ENCODE measurements at regions not wholly inside any gene's neighbourhood (a gene's known extent, or its start where the extent isn't known, plus 50 kb on each side); places are given as distances from the start of the nearest gene placed in this dataset.
"Not testable (repeated sequence)": the region's sequence is repeated elsewhere in the genome, so short reads cannot be mapped to it uniquely, and the experiment has no call there.

GRCh38 chrX:74220277-74220676, 83.7 kb upstream of the ZCCHC13 start:
- H3K9me3 Mint-ChIP-seq, result no peaks in the 10 kb centered on the region
- H3K27ac Mint-ChIP-seq, result peak overlapping the region; percentile 5
- intact Hi-C loops (cut with micrococcal nuclease), result no loop called here
- peaks cover 5% of the 10 kb centered on the region for H3K4me1 Mint-ChIP-seq (ENCODE audit: low read depth)
- H3K36me3 Mint-ChIP-seq (ENCODE audit: low read depth), result peaks cover 22% of the 10 kb centered on the region
- H3K4me3 Mint-ChIP-seq, result no peak overlapping the region
- no peak for DNase-seq (ENCODE audit: low spot score)
- no peaks in the 10 kb centered on the region for H3K27me3 Mint-ChIP-seq (ENCODE audit: insufficient read depth)

GRCh38 chrX:74218895-74219294, 85.1 kb upstream of the ZCCHC13 start:
- peaks cover 36% of the 10 kb centered on the region for H3K36me3 Mint-ChIP-seq (ENCODE audit: low read depth)

GRCh38 chrX:74216421-74216820, 87.6 kb upstream of the ZCCHC13 start:
- DNase-seq (ENCODE audit: low spot score), result no peak
- Mint-ChIP-seq H3K27me3 (ENCODE audit: insufficient read depth) (no peaks in the 10 kb centered on the region), H3K27ac (peak overlapping the region; percentile 29), H3K9me3 (no peaks in the 10 kb centered on the region), H3K4me1 (ENCODE audit: low read depth) (peaks cover 5% of the 10 kb centered on the region), H3K36me3 (ENCODE audit: low read depth) (peaks cover 41% of the 10 kb centered on the region), H3K4me3 (no peak overlapping the region)
- intact Hi-C loops (cut with micrococcal nuclease), result no loop called here

More at GRCh38 chrX:74218895-74219294, 85.1 kb upstream of the ZCCHC13 start:
- no peak overlapping the region for H3K27ac Mint-ChIP-seq
- H3K4me3 Mint-ChIP-seq, result no peak overlapping the region
- intact Hi-C loops (cut with micrococcal nuclease), result no loop called here
- no peak for DNase-seq (ENCODE audit: low spot score)
- no peaks in the 10 kb centered on the region for H3K27me3 Mint-ChIP-seq (ENCODE audit: insufficient read depth)
- peaks cover 5% of the 10 kb centered on the region for H3K4me1 Mint-ChIP-seq (ENCODE audit: low read depth)
- H3K9me3 Mint-ChIP-seq, result no peaks in the 10 kb centered on the region

DNA sequence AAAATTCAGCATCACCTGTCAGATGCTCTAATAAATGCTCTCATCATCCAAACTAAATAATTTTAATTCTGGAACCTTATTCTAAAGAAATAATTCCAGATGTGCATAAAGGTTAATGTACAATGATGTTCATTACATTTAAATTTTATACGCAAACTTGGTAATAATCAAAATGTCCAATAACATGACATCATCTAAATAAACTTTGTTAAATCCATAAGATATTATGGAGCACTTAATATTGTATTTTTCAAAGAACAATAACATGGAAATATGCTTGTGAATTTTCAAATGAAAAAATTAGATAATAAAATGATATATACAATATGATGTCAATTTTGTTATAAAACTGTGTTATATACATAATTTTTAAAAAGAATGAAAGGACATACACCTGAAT, 92.1 kb upstream of the ZCCHC13 start:
- DNase-seq (ENCODE audit: low spot score), result no peak
- Mint-ChIP-seq H3K9me3 (no peaks in the 10 kb centered on the region), H3K36me3 (ENCODE audit: low read depth) (peaks cover 37% of the 10 kb centered on the region), H3K27me3 (ENCODE audit: insufficient read depth) (no peaks in the 10 kb centered on the region), H3K27ac (no peak overlapping the region), H3K4me3 (no peak overlapping the region), H3K4me1 (ENCODE audit: low read depth) (no peaks in the 10 kb centered on the region)
- intact Hi-C loops (cut with micrococcal nuclease), result no loop called here

DNA sequence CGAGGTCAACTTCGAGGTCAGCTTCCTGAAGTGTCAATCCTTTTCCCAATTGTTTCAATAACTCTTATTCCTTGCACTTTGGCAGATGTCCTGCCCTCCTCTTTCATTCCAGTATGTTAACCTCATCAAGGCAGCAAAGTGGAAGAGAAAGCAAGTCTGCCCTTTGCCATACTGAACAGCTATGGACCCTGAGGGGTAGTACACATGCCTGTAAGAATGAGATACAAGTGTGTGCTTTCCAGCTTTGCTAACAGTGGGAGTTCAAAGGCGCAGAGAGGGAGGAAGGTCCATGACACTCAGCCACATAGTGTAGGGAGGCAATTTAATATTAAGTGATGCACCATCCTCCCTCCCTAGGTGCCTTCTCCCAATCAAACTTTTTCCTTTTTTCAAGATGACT, 96.4 kb upstream of the ZCCHC13 start:
- intact Hi-C loops (cut with micrococcal nuclease), result no loop called here

GRCh38 chrX:74195605-74196004, 108.4 kb upstream of the ZCCHC13 start:
- Mint-ChIP-seq H3K9me3 (no peaks in the 10 kb centered on the region), H3K27ac (no peak overlapping the region), H3K4me1 (ENCODE audit: low read depth) (no peaks in the 10 kb centered on the region), H3K36me3 (ENCODE audit: low read depth) (no peaks in the 10 kb centered on the region), H3K27me3 (ENCODE audit: insufficient read depth) (no peaks in the 10 kb centered on the region), H3K4me3 (no peak overlapping the region)
- intact Hi-C loops (cut with micrococcal nuclease), result no loop called here
- DNase-seq (ENCODE audit: low spot score), result no peak

More for the DNA sequence above, 96.4 kb upstream of the ZCCHC13 start:
- Mint-ChIP-seq H3K9me3 (no peaks in the 10 kb centered on the region), H3K36me3 (ENCODE audit: low read depth) (peaks cover 12% of the 10 kb centered on the region), H3K4me3 (no peak overlapping the region), H3K27me3 (ENCODE audit: insufficient read depth) (no peaks in the 10 kb centered on the region), H3K27ac (no peak overlapping the region), H3K4me1 (ENCODE audit: low read depth) (no peaks in the 10 kb centered on the region)
- DNase-seq (ENCODE audit: low spot score), result no peak

GRCh38 chrX:74195120-74195519, 108.9 kb upstream of the ZCCHC13 start:
- H3K4me1 Mint-ChIP-seq (ENCODE audit: low read depth), result no peaks in the 10 kb centered on the region
- no peak for DNase-seq (ENCODE audit: low spot score)
- no peaks in the 10 kb centered on the region for H3K27me3 Mint-ChIP-seq (ENCODE audit: insufficient read depth)
- no peak overlapping the region for H3K27ac Mint-ChIP-seq
- intact Hi-C loops (cut with micrococcal nuclease), result no loop called here
- no peaks in the 10 kb centered on the region for H3K36me3 Mint-ChIP-seq (ENCODE audit: low read depth)
- H3K9me3 Mint-ChIP-seq, result no peaks in the 10 kb centered on the region
- no peak overlapping the region for H3K4me3 Mint-ChIP-seq

DNA sequence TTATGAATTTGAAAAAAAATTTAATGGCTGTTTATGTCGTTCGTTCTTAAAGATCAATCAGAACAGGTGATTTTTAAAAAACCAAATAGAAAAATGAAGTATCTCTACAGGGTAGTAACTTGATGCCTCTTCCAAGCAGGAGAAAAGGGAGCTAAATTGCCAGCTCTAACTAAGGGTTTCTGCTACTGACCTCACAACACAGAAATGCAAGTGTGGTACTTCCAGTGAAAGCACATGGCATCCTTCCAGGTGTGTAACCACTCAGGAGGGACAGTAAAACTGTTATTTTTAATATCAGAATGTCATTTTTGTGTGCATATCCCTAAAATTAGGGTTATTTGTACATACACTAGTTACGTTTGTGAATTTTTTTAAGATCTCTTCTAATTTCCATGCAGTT, 116.8 kb upstream of the ZCCHC13 start:
- Mint-ChIP-seq H3K36me3 (ENCODE audit: low read depth) (no peaks in the 10 kb centered on the region), H3K4me3 (no peak overlapping the region), H3K27ac (no peak overlapping the region), H3K9me3 (no peaks in the 10 kb centered on the region), H3K27me3 (ENCODE audit: insufficient read depth) (no peaks in the 10 kb centered on the region), H3K4me1 (ENCODE audit: low read depth) (no peaks in the 10 kb centered on the region)
- intact Hi-C loops (cut with micrococcal nuclease), result no loop called here
- DNase-seq (ENCODE audit: low spot score), result no peak

DNA sequence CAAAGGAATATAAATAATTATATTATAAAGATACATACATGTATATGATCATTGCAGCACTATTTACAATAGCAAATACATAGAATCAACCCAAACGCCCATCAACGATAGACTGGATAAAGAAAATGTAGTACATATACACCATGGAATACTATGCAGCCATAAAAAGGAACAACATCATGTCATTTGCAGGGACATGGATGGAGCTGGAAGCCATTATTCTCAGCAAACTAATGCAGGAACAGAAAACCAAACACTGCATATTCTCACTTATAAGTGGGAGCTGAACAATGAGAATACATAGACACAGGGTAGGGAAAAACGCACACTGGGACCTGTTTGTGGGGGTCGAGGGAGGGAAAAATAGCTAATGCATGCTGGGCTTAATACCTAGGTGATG, 120.9 kb upstream of the ZCCHC13 start:
- H3K9me3 Mint-ChIP-seq; DNase-seq (ENCODE audit: low spot score): not testable (repeated sequence)

DNA sequence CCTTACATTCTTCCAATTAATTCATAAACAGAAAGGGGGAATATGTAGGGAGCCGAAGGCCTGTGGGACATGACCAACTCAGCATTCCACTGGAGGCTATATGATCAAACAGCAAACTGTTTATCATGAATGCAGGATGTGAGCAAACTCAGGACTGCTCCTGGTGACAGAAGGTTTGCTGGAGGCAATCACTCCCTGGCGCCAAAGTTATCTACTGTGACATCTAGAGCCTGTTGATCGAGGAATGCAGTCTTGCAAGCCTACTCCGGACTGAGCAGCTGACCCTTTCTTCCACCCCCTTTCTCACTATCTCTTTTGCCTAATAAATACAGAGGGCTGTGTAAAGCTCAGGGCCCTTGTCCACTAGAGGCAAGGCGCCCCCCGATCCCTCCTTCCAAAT, 122.0 kb upstream of the ZCCHC13 start:
- intact Hi-C loops (cut with micrococcal nuclease); H3K4me3 Mint-ChIP-seq; H3K27ac Mint-ChIP-seq; H3K4me1 Mint-ChIP-seq (ENCODE audit: low read depth); H3K27me3 Mint-ChIP-seq (ENCODE audit: insufficient read depth); H3K36me3 Mint-ChIP-seq (ENCODE audit: low read depth); H3K9me3 Mint-ChIP-seq; DNase-seq (ENCODE audit: low spot score): not testable (repeated sequence)

More for the DNA sequence above, 120.9 kb upstream of the ZCCHC13 start:
- H3K27me3 Mint-ChIP-seq (ENCODE audit: insufficient read depth); H3K4me3 Mint-ChIP-seq; H3K36me3 Mint-ChIP-seq (ENCODE audit: low read depth); H3K27ac Mint-ChIP-seq; intact Hi-C loops (cut with micrococcal nuclease); H3K4me1 Mint-ChIP-seq (ENCODE audit: low read depth): not testable (repeated sequence)

DNA sequence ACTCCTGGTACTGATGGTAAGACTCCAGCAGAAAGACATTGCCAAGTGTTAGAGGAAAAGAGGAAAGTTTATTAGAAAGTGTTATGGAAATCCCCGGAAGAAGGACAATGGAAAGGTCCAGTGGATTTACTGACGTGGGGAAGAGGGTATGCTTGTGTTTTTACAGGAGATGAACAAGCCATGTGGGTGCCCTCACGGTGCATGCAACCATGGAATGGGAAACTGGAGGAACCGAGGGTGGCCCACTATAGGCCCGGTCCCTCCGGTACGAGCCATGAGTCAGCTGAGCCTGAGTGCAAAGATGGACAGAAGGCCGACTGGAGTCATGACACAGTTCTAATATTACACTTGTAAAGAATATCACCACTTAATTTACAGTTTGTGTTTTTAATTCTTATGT, 123.3 kb upstream of the ZCCHC13 start:
- H3K27ac Mint-ChIP-seq, result no peak overlapping the region
- H3K9me3 Mint-ChIP-seq, result no peaks in the 10 kb centered on the region
- intact Hi-C loops (cut with micrococcal nuclease), result no loop called here
- H3K36me3 Mint-ChIP-seq (ENCODE audit: low read depth), result no peaks in the 10 kb centered on the region
- H3K27me3 Mint-ChIP-seq (ENCODE audit: insufficient read depth), result no peaks in the 10 kb centered on the region
- no peak overlapping the region for H3K4me3 Mint-ChIP-seq
- no peak for DNase-seq (ENCODE audit: low spot score)
- no peaks in the 10 kb centered on the region for H3K4me1 Mint-ChIP-seq (ENCODE audit: low read depth)

DNA sequence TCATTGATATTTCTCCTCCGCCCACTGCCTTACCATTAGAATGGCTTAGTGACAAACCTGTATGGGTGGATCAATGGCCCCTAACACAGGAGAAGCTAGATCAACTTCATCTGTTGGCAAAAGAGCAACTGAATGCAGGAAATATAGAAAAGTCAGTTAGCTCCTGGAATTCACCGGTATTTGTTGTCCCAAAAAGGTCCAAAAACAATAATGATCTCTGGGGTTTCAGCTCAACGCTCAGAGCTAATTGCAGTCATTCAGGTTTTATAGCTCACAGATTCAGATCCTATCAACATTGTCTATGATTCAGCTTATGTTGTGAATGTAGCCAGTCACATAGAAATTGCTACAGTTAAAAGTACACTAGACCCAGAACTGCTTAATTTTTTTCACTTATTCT, 124.0 kb upstream of the ZCCHC13 start:
- no peaks in the 10 kb centered on the region for H3K9me3 Mint-ChIP-seq
- no peak overlapping the region for H3K4me3 Mint-ChIP-seq
- H3K27me3 Mint-ChIP-seq (ENCODE audit: insufficient read depth), result no peaks in the 10 kb centered on the region
- no peaks in the 10 kb centered on the region for H3K4me1 Mint-ChIP-seq (ENCODE audit: low read depth)
- no peaks in the 10 kb centered on the region for H3K36me3 Mint-ChIP-seq (ENCODE audit: low read depth)
- intact Hi-C loops (cut with micrococcal nuclease), result no loop called here
- H3K27ac Mint-ChIP-seq, result no peak overlapping the region
- no peak for DNase-seq (ENCODE audit: low spot score)

DNA sequence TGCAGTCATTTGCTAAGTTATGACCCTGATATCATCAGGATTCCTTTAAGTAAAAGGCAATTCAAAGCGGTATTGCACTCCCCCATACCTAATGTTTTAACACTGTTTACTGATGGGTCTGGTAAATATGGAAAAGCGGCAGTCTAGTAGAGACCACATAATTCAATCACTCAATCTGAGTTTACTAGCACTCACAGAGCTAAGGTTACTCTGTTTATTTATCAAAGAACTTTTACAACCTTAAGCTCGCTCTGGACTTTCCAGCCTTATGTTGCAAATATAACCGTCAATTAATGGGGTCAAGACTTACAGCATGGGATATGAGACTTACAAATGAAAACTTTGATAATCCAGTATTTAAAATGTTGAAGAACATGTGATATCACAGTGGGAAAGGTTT, 124.5 kb upstream of the ZCCHC13 start:
- Mint-ChIP-seq H3K9me3 (no peaks in the 10 kb centered on the region), H3K4me1 (ENCODE audit: low read depth) (no peaks in the 10 kb centered on the region), H3K27me3 (ENCODE audit: insufficient read depth) (no peaks in the 10 kb centered on the region), H3K4me3 (no peak overlapping the region), H3K27ac (no peak overlapping the region), H3K36me3 (ENCODE audit: low read depth) (no peaks in the 10 kb centered on the region)
- intact Hi-C loops (cut with micrococcal nuclease), result no loop called here
- DNase-seq (ENCODE audit: low spot score), result no peak

DNA sequence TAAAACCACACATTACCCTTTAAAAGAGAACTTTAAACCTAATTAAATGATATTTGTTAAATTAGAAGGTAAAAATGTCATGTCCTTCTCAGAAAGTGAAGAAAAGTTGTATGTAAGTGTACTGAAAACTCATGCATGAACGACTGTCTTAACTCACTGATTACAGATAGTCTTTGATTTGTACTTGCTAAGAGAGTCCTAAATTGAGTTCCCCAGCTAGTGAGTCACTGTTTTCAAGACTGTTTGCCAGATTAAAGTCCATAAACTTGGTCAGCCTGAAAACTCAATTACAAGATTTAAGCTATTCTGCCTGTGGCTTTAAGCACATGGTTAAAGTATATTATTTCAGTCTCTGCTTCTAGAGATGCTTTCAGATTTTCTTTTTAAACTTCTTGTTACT, 124.9 kb upstream of the ZCCHC13 start:
- Mint-ChIP-seq H3K4me3 (no peak overlapping the region), H3K4me1 (ENCODE audit: low read depth) (no peaks in the 10 kb centered on the region), H3K36me3 (ENCODE audit: low read depth) (no peaks in the 10 kb centered on the region), H3K27me3 (ENCODE audit: insufficient read depth) (no peaks in the 10 kb centered on the region), H3K9me3 (no peaks in the 10 kb centered on the region), H3K27ac (no peak overlapping the region)
- no peak for DNase-seq (ENCODE audit: low spot score)
- intact Hi-C loops (cut with micrococcal nuclease), result no loop called here
